HG02759 (cell line): ENCODE measurements at regions not wholly inside any gene's neighbourhood (a gene's known extent, or its start where the extent isn't known, plus 50 kb on each side); places are given as distances from the start of the nearest gene placed in this dataset.
"Not testable (repeated sequence)": the region's sequence is repeated elsewhere in the genome, so short reads cannot be mapped to it uniquely, and the experiment has no call there.

ENCODE experiments used
- ATAC-seq: cut with Tn5 transposase; IDR thresholded peaks from one replicate; pipeline ENCODE4 v1.9.1; 2021; ENCODE audit warnings: mild to moderate bottlenecking, moderate library complexity; ENCODE audit not compliant: unreplicated experiment

- ATAC-seq = no peak
Observed at GRCh38 chr9:75274781-75275180, 186.5 kb downstream of the OSTF1 start.

GRCh38 chr9:75282047-75282446, 193.7 kb downstream of the OSTF1 start:
- ATAC-seq = no peak

GRCh38 chr9:75289332-75289731, 201.0 kb downstream of the OSTF1 start:
- ATAC-seq = no peak

GRCh38 chr9:75299324-75299723, 211.0 kb downstream of the OSTF1 start:
- ATAC-seq = no peak

GRCh38 chr9:75333624-75334023, 245.3 kb downstream of the OSTF1 start:
- no peak for ATAC-seq

- no peak for ATAC-seq
Observed at GRCh38 chr9:75358846-75359245, 270.5 kb downstream of the OSTF1 start.

GRCh38 chr9:75359638-75360037, 271.3 kb downstream of the OSTF1 start:
- no peak for ATAC-seq

- no peak for ATAC-seq
Observed at GRCh38 chr9:75360252-75360651, 271.9 kb downstream of the OSTF1 start.

- ATAC-seq = not testable (repeated sequence)
Observed at GRCh38 chr9:75362446-75362845, 274.1 kb downstream of the OSTF1 start.

- ATAC-seq = no peak
Observed at GRCh38 chr9:75365196-75365595, 276.9 kb downstream of the OSTF1 start.

- no peak for ATAC-seq
Observed at GRCh38 chr9:75369989-75370388, 281.7 kb downstream of the OSTF1 start.

- ATAC-seq = no peak
Observed at GRCh38 chr9:75372499-75373268, 284.4 kb downstream of the OSTF1 start.

GRCh38 chr9:75376680-75377254, 288.5 kb downstream of the OSTF1 start:
- no peak for ATAC-seq

- no peak for ATAC-seq
Observed at GRCh38 chr9:75378036-75378435, 289.7 kb downstream of the OSTF1 start.

GRCh38 chr9:75378926-75379325, 290.6 kb downstream of the OSTF1 start:
- no peak for ATAC-seq

- no peak for ATAC-seq
Observed at GRCh38 chr9:75382126-75382525, 293.8 kb downstream of the OSTF1 start.

GRCh38 chr9:75383420-75384034, 295.2 kb downstream of the OSTF1 start:
- ATAC-seq = not testable (repeated sequence)

- no peak for ATAC-seq
Observed at GRCh38 chr9:75385236-75385635, 296.9 kb downstream of the OSTF1 start.

GRCh38 chr9:75389101-75389500, 300.8 kb downstream of the OSTF1 start:
- no peak for ATAC-seq

- ATAC-seq = no peak
Observed at GRCh38 chr9:75390951-75391350, 302.6 kb downstream of the OSTF1 start.

GRCh38 chr9:75391497-75391896, 303.2 kb downstream of the OSTF1 start:
- no peak for ATAC-seq

GRCh38 chr9:75395336-75395735, 307.0 kb downstream of the OSTF1 start:
- ATAC-seq = no peak
